LNCaP clone FGC (cell line): ENCODE measurements at regions not wholly inside any gene's neighbourhood (a gene's known extent, or its start where the extent isn't known, plus 50 kb on each side); places are given as distances from the start of the nearest gene placed in this dataset.

ENCODE experiments used
- DNase-seq: peaks from one replicate; pipeline ENCODE4 v3.0.0-alpha.2; 2011; ENCODE audit warnings: low read depth
- H3K4me3 ChIP-seq: 2 replicates; pipeline ENCODE4 v1.5.1; 2011; ENCODE audit warnings: mild to moderate bottlenecking, low read depth, low read length, control low read depth
- CTCF ChIP-seq: IDR thresholded peaks from 2 replicates; pipeline ENCODE4 v1.5.1; 2012; ENCODE audit warnings: mild to moderate bottlenecking; ENCODE audit not compliant: control insufficient read depth, insufficient read depth; ENCODE audit errors: extremely low read depth

DNA sequence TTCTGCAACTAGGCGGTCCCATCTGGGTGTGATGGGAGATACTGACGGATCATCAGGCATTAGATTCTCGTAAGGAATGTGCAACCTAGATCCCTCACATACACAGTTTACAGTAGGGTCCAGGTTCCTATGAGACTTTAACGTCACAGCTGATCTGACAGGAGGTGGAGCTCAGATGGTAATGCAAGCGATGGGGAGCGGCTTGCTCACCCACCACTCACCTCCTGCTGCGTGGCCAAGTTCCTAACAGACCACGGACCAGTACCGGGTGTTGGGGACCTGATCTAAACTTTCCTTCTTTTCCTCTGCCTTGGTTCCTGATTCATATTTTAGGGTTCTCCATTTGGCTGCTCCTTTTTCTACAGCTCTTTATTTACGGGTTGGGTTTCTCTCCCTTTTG, 479.8 kb downstream of the BCAT1 start:
- no peak for DNase-seq
- TF ChIP-seq CTCF = no peak
- H3K4me3 ChIP-seq = no peak overlapping the region

DNA sequence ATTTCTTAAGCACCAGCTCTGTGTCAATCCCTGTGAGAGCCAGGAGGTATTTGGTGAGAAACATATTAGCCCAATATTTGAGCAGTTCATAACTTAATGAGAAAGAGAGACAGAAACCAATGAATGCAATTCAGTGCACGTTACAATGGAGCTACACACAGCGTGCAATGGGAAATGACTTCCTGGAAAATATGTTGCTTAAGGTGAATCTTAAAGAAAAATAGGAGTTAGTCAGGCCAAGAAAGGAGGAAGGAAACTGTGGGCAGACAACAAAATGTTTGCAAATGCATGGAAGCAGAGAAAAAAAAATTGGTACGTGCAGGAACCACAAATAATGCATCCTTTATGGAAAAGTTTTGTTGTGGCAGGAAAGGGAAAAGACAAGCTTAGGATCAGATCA, 481.7 kb downstream of the BCAT1 start:
- H3K4me3 ChIP-seq = no peak overlapping the region
- TF ChIP-seq CTCF = no peak
- no peak for DNase-seq

GRCh38 chr12:24463375-24463774, 485.5 kb downstream of the BCAT1 start:
- no peak for TF ChIP-seq CTCF
- DNase-seq = no peak
- no peak overlapping the region for H3K4me3 ChIP-seq

- no peak for TF ChIP-seq CTCF
- H3K4me3 ChIP-seq = no peak overlapping the region
- DNase-seq = no peak
These were observed 486.0 kb downstream of the BCAT1 start for GRCh38 chr12:24462946-24463345.

GRCh38 chr12:24460506-24460905, 488.4 kb downstream of the BCAT1 start:
- no peak for TF ChIP-seq CTCF
- no peak overlapping the region for H3K4me3 ChIP-seq
- DNase-seq = no peak

GRCh38 chr12:24460099-24460498, 488.8 kb downstream of the BCAT1 start:
- TF ChIP-seq CTCF = no peak
- H3K4me3 ChIP-seq = no peak overlapping the region
- no peak for DNase-seq

DNA sequence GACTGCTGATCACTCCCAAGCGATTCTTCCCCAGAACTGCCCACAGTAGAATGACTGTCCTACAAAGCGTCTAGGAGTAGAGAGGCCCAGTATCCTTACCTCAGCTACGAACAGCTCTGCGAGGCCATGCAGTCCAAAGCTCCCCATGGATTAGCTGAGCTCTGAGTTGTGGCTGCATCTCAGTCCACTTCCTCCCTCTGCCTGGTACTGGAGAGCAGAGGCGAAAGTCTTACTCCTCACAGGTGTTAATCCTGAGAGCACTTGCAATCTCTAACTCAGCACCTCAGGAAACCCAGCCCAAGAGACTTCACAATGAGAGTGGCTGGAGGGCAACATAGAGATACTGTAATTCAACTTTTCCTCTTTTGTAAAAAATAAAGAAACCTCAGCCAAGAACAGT, 493.1 kb downstream of the BCAT1 start:
- no peak for DNase-seq
- no peak overlapping the region for H3K4me3 ChIP-seq
- no peak for TF ChIP-seq CTCF
